ENCODE measurements at regions not wholly inside any gene's neighbourhood (a gene's known extent, or its start where the extent isn't known, plus 50 kb on each side); places are given as distances from the start of the nearest gene placed in this dataset.
A peak's percentile ranks its signal among the peaks of the same experiment; 100 is the strongest.

- H3K27me3 ChIP-seq (ENCODE audit: control insufficient read depth, insufficient read depth, low read length), result no peaks in the 10 kb centered on the region
- no peak overlapping the region for H3K4me3 ChIP-seq (ENCODE audit: low read length)
- no peaks in the 10 kb centered on the region for H3K36me3 ChIP-seq (ENCODE audit: control insufficient read depth, insufficient read depth, low read length)
- H3K9me3 ChIP-seq (ENCODE audit: control insufficient read depth, low read length), result no peaks in the 10 kb centered on the region
- H3K9ac ChIP-seq (ENCODE audit: low read length), result peak overlapping the region; percentile 70
- peaks cover 33% of the 10 kb centered on the region for H3K4me1 ChIP-seq (ENCODE audit: control insufficient read depth, insufficient read depth, low read length)
Measured at GRCh38 chr10:3850999-3851937, 66.3 kb upstream of the KLF6 start.

DNA sequence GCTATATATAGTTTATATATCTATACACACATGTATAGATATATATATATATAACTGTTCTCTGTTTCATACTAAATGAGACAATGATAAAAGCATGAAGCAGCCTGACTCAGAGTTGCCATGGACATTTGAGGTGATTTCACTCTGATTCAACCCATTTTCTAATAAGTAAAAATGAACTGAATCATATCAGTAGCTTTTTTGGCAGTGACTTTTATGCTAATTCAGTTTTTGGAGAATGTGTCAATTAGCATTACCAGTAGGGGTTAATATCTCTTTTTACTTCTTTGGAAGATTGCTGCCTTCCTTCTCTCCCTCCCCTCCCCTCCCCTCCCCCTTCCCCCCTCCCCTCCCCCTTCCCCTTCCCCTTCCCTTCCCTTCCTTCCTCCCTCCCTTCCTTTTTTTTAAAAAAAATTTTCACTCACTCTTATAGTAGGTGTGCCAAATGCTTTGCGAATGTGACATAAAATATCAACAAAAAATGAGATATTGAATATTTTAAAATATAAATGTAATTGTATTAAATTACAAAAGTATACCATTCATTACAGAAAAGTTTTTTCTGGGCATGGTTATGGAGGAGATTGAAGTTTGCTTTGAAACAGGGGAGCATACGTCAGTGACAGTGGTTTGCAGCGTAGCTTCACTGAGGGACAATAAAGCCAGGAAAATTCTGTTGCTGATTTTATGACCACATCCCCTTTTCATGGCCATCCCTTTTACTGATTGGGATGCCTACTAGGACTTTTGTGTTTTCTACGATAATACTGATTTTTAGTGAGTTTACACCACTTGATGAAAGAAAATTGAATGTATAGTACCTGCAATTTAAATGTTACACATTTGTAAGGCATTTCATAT is 64.0 kb upstream of the KLF6 start:
- Histone ChIP-seq H3K36me3 (ENCODE audit: control insufficient read depth, insufficient read depth, low read length) (no peaks in the 10 kb centered on the region), H3K4me1 (ENCODE audit: control insufficient read depth, insufficient read depth, low read length) (peaks cover 30% of the 10 kb centered on the region), H3K9ac (ENCODE audit: low read length) (no peak overlapping the region), H3K4me3 (ENCODE audit: low read length) (no peak overlapping the region), H3K9me3 (ENCODE audit: control insufficient read depth, low read length) (no peaks in the 10 kb centered on the region), H3K27me3 (ENCODE audit: control insufficient read depth, insufficient read depth, low read length) (no peaks in the 10 kb centered on the region)

- Histone ChIP-seq H3K4me3 (ENCODE audit: low read length) (no peak overlapping the region), H3K36me3 (ENCODE audit: control insufficient read depth, insufficient read depth, low read length) (no peaks in the 10 kb centered on the region), H3K9ac (ENCODE audit: low read length) (no peak overlapping the region), H3K27me3 (ENCODE audit: control insufficient read depth, insufficient read depth, low read length) (no peaks in the 10 kb centered on the region), H3K4me1 (ENCODE audit: control insufficient read depth, insufficient read depth, low read length) (peaks cover 22% of the 10 kb centered on the region), H3K9me3 (ENCODE audit: control insufficient read depth, low read length) (no peaks in the 10 kb centered on the region)
Measured at GRCh38 chr10:3848005-3848774, 63.2 kb upstream of the KLF6 start.

- Histone ChIP-seq H3K4me3 (ENCODE audit: low read length) (no peak overlapping the region), H3K27me3 (ENCODE audit: control insufficient read depth, insufficient read depth, low read length) (no peaks in the 10 kb centered on the region), H3K4me1 (ENCODE audit: control insufficient read depth, insufficient read depth, low read length) (peaks cover 14% of the 10 kb centered on the region), H3K9ac (ENCODE audit: low read length) (no peak overlapping the region), H3K9me3 (ENCODE audit: control insufficient read depth, low read length) (no peaks in the 10 kb centered on the region), H3K36me3 (ENCODE audit: control insufficient read depth, insufficient read depth, low read length) (no peaks in the 10 kb centered on the region)
Measured at GRCh38 chr10:3846736-3847135, 61.7 kb upstream of the KLF6 start.

DNA sequence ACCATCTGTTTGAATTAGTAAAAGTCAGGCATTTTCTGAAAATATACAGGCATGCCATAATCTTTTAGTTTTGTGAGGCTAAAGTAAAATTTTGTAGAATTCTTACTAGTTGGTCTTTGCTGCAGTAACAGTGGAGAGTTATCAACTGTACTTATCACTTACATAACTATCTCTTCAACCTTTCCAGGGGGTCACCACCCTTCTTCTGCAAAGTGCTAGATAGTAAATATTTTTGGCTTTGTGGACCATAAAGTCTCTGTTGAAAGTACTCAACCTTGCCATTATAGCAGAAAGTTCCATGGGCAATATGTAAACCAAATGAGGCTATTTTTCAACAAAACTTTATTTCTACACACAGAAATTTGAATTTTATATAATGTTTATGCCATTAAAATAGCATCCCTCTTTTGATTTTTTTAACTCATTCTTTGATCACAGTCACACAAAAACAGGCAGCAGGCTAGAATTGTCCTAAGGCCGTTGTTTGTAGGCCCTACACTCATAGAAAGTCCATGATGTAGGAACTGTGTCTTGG is 59.5 kb upstream of the KLF6 start:
- Histone ChIP-seq H3K9me3 (ENCODE audit: control insufficient read depth, low read length) (no peaks in the 10 kb centered on the region), H3K4me1 (ENCODE audit: control insufficient read depth, insufficient read depth, low read length) (no peaks in the 10 kb centered on the region), H3K27me3 (ENCODE audit: control insufficient read depth, insufficient read depth, low read length) (no peaks in the 10 kb centered on the region), H3K36me3 (ENCODE audit: control insufficient read depth, insufficient read depth, low read length) (no peaks in the 10 kb centered on the region), H3K9ac (ENCODE audit: low read length) (no peak overlapping the region), H3K4me3 (ENCODE audit: low read length) (no peak overlapping the region)

GRCh38 chr10:3838460-3839437 is 53.7 kb upstream of the KLF6 start:
- no peak overlapping the region for H3K4me3 ChIP-seq (ENCODE audit: low read length)
- no peaks in the 10 kb centered on the region for H3K9me3 ChIP-seq (ENCODE audit: control insufficient read depth, low read length)
- H3K27me3 ChIP-seq (ENCODE audit: control insufficient read depth, insufficient read depth, low read length), result no peaks in the 10 kb centered on the region
- H3K9ac ChIP-seq (ENCODE audit: low read length), result no peak overlapping the region
- H3K36me3 ChIP-seq (ENCODE audit: control insufficient read depth, insufficient read depth, low read length), result no peaks in the 10 kb centered on the region
- peaks cover 7% of the 10 kb centered on the region for H3K4me1 ChIP-seq (ENCODE audit: control insufficient read depth, insufficient read depth, low read length)

GRCh38 chr10:3837647-3838459 is 52.8 kb upstream of the KLF6 start:
- no peaks in the 10 kb centered on the region for H3K9me3 ChIP-seq (ENCODE audit: control insufficient read depth, low read length)
- H3K27me3 ChIP-seq (ENCODE audit: control insufficient read depth, insufficient read depth, low read length), result no peaks in the 10 kb centered on the region
- no peak overlapping the region for H3K9ac ChIP-seq (ENCODE audit: low read length)
- no peak overlapping the region for H3K4me3 ChIP-seq (ENCODE audit: low read length)
- H3K4me1 ChIP-seq (ENCODE audit: control insufficient read depth, insufficient read depth, low read length), result peaks cover 7% of the 10 kb centered on the region
- H3K36me3 ChIP-seq (ENCODE audit: control insufficient read depth, insufficient read depth, low read length), result no peaks in the 10 kb centered on the region

DNA sequence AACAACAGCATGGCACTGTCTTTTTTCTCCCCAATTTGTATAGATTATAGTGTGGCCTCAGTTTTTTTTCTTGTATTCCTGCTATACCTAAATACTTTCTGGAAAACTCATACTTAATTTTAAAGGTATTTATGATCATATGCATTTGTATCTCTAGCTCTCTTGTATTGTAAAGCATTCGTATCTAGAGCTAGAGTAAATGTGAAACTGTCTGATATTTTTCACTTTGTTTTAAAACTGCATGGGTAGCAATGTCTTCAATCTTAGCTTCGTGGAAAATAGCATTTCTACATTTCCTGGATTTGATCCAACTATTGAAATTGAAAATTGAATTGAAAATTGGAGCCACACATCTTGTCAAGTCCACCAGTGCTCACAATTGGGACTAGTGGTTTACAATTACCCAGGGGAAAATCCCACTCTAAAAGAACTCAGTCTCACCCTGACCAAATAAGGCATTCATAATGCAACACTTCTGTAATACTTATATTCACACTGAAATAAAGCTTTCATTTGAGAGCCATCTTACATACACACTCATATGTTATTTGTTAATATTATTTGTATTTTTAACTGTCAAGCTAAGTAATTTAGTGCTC is 51.3 kb upstream of the KLF6 start:
- Histone ChIP-seq H3K4me1 (ENCODE audit: control insufficient read depth, insufficient read depth, low read length) (peaks cover 8% of the 10 kb centered on the region), H3K9ac (ENCODE audit: low read length) (no peak overlapping the region), H3K27me3 (ENCODE audit: control insufficient read depth, insufficient read depth, low read length) (no peaks in the 10 kb centered on the region), H3K36me3 (ENCODE audit: control insufficient read depth, insufficient read depth, low read length) (no peaks in the 10 kb centered on the region), H3K9me3 (ENCODE audit: control insufficient read depth, low read length) (no peaks in the 10 kb centered on the region), H3K4me3 (ENCODE audit: low read length) (no peak overlapping the region)

DNA sequence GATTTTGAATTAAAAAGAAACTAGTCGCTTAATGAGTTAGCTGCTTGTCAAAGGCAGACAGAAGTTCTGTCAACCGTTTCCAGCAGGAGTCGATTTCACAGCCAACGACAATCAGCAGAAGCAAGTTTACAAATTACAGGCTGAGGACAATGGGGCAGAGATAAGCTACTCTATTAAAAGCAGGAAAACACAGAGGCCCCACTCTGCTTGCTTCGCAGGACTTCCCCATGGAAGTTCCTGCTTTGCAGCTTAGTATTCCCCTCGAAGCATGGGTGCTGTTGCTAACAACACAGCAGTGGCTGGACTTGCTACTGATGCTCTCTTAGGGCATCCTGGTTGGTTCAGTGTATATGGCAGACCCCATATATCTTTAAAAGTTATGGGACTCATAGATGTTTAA is 50.8 kb upstream of the KLF6 start:
- no peaks in the 10 kb centered on the region for H3K36me3 ChIP-seq (ENCODE audit: control insufficient read depth, insufficient read depth, low read length)
- H3K4me1 ChIP-seq (ENCODE audit: control insufficient read depth, insufficient read depth, low read length), result peaks cover 13% of the 10 kb centered on the region
- H3K4me3 ChIP-seq (ENCODE audit: low read length), result no peak overlapping the region
- no peaks in the 10 kb centered on the region for H3K27me3 ChIP-seq (ENCODE audit: control insufficient read depth, insufficient read depth, low read length)
- no peaks in the 10 kb centered on the region for H3K9me3 ChIP-seq (ENCODE audit: control insufficient read depth, low read length)
- H3K9ac ChIP-seq (ENCODE audit: low read length), result no peak overlapping the region

DNA sequence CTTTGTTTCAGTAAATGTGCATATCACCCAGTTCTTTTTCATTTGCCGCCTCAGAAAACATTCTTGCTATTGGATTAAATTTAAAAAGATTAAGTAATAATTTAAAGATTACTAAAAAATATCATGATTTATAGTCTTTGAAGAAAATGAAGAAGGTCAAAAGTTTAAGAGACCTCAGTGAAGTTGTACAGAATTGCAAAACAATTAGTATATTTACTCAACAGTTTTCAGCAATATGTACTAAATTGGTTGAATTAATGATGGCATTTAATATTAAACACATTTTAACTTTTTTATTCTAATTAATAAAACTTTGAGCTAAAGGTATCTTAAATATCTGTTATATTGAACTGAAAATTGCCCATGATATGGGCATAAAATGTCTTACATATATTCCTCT is 49.9 kb upstream of the KLF6 start:
- Histone ChIP-seq H3K27me3 (ENCODE audit: control insufficient read depth, insufficient read depth, low read length) (no peaks in the 10 kb centered on the region), H3K4me3 (ENCODE audit: low read length) (no peak overlapping the region), H3K9me3 (ENCODE audit: control insufficient read depth, low read length) (no peaks in the 10 kb centered on the region), H3K36me3 (ENCODE audit: control insufficient read depth, insufficient read depth, low read length) (no peaks in the 10 kb centered on the region), H3K4me1 (ENCODE audit: control insufficient read depth, insufficient read depth, low read length) (peaks cover 21% of the 10 kb centered on the region), H3K9ac (ENCODE audit: low read length) (no peak overlapping the region)
